AG04449 (cell line): ENCODE measurements at regions not wholly inside any gene's neighbourhood (a gene's known extent, or its start where the extent isn't known, plus 50 kb on each side); places are given as distances from the start of the nearest gene placed in this dataset.
"Not testable (repeated sequence)": the region's sequence is repeated elsewhere in the genome, so short reads cannot be mapped to it uniquely, and the experiment has no call there.

Source experiments
- CTCF ChIA-PET: fragments of 350-600 bp; formaldehyde crosslinking; extraction: SDS; loops from one replicate; lab custom pipeline; 2021; ENCODE audit warnings: antibody characterized with exemption; lab: Yijun Ruan, JAX
- POLR2A ChIA-PET: fragments of 400-600, 350-600 bp; formaldehyde crosslinking; extraction: SDS; loops from one replicate; lab custom pipeline; 2020; ENCODE audit warnings: antibody characterized with exemption, inconsistent platforms; lab: Yijun Ruan, JAX
- DNase-seq: peaks from one replicate; pipeline ENCODE4 v3.0.0-alpha.2; 2010; ENCODE audit warnings: low read depth, low spot score
- H3K4me3 ChIP-seq: 2 replicates; pipeline ENCODE4 v1.5.1; 2011; ENCODE audit warnings: low read depth, mild to moderate bottlenecking, control low read depth, low read length
- CTCF ChIP-seq: IDR thresholded peaks from one replicate; pipeline ENCODE4 v1.5.1; 2011; ENCODE audit warnings: mild to moderate bottlenecking, moderate library complexity, low read length, control low read depth, inconsistent platforms; ENCODE audit not compliant: insufficient read depth; ENCODE audit errors: missing control alignments

GRCh38 chr7:79524048-79524447 lies 70.6 kb upstream of the MAGI2 start:
- ChIA-PET CTCF (no interaction called here), POLR2A (no interaction called here)
- H3K4me3 ChIP-seq: no peak overlapping the region
- no peak for TF ChIP-seq CTCF
- no peak for DNase-seq

DNA sequence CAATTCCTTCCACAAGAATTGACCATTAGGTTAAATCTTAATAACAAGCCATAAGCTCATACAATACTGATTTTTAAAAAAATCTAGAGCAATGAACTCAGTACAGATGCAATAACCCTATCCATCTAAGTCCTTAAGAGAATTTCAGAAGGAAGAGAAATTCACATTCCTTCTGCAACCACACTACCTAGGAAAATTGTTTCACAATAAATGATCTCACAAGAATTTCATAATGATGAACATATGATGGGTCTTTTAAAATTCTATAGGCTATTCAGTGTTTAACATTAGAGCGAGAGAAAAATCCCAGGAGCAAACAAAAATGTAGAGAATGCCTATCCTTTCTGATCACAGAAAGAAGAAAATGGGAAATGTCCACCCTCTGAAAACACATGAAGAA lies 70.0 kb upstream of the MAGI2 start:
- ChIA-PET POLR2A (interaction anchor here (0.7 kb wide), 1 partner anchor 754 kb away, joined by 3 read pairs; no protein-coding TSS in a partner anchor), CTCF (no interaction called here)
- DNase-seq: peak; percentile 38
- TF ChIP-seq CTCF: no peak
- no peak overlapping the region for H3K4me3 ChIP-seq

GRCh38 chr7:79520543-79520942 lies 67.1 kb upstream of the MAGI2 start:
- POLR2A ChIA-PET: no interaction called here
- TF ChIP-seq CTCF: no peak
- CTCF ChIA-PET: interaction anchor here (1.0 to 2.2 kb wide), 2 partner anchors 10 to 11 kb away, joined by 3 to 5 read pairs; no protein-coding TSS in a partner anchor
- DNase-seq: no peak
- H3K4me3 ChIP-seq: no peak overlapping the region

DNA sequence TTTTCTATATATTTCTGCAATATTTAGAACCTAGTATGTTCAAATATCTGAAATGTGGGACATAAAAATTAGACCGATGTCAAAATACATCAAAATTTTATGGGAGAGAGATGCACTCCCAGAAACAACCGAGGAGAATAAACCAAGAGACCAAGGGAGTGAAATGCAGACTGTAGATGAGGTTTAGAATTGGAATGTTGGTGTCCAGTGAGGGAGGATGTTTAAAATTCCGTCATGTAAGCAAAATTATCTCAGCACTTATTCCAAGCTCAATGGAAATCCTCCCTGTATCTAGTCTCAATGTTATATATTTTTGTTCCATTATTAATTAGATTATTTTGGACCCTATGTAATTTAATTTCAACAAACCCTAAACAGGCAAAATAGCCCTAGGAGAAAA lies 61.9 kb upstream of the MAGI2 start:
- ChIA-PET CTCF (no interaction called here), POLR2A (no interaction called here)
- no peak overlapping the region for H3K4me3 ChIP-seq
- no peak for DNase-seq
- TF ChIP-seq CTCF: no peak

GRCh38 chr7:79513261-79513660 lies 59.8 kb upstream of the MAGI2 start:
- TF ChIP-seq CTCF: no peak

GRCh38 chr7:79512261-79512660 lies 58.8 kb upstream of the MAGI2 start:
- no peak for DNase-seq
- no peak for TF ChIP-seq CTCF
- ChIA-PET CTCF (no interaction called here), POLR2A (no interaction called here)
- H3K4me3 ChIP-seq: no peak overlapping the region

More at GRCh38 chr7:79513261-79513660, 59.8 kb upstream of the MAGI2 start:
- no peak for DNase-seq
- H3K4me3 ChIP-seq: no peak overlapping the region
- ChIA-PET POLR2A (no interaction called here), CTCF (no interaction called here)

DNA sequence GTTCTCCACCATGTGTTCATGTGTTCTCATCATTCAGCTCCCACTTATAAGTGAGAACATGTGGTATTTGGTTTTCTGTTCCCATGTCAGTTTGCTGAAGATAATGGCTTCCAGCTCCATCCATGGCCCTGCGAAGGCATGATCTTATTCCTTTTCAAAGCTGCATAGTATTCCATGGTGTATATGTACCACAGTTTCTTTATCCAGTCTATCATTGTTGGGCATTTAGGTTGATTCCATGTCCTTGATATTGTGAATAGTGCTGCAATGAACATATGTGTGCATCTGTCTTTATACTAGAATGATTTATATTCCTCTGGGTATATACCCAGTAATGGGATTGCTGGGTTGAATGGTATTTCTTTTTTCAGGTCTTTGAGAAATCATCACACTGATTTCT lies 57.6 kb upstream of the MAGI2 start:
- H3K4me3 ChIP-seq, POLR2A ChIA-PET, DNase-seq: not testable (repeated sequence)
- CTCF ChIA-PET: interaction anchor here (2.2 kb wide), 1 partner anchor 10 kb away, joined by 5 read pairs; no protein-coding TSS in a partner anchor
